ENCODE measurements at regions not wholly inside any gene's neighbourhood (a gene's known extent, or its start where the extent isn't known, plus 50 kb on each side); places are given as distances from the start of the nearest gene placed in this dataset.

DNA sequence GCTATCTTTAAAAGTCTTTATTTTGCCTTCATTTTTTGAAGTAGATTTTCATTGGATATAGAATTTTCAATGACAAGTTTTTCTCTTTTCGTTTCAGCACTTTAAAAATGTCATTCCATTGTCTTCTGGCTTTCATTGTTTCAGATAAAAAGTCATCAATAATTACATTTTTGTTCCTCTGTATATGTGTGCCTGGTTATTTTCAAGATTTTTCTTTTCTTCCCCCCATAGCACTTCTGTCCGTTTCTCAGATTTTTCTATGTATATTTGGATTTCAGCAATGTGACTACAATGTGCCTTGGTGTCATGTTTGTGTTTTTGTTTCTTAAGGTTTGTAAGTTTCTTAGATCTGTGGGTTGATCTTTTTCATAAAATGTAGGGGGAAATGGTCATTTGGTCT lies 66.3 kb upstream of the HSD17B12 start:
- BruUV-seq (replicated peaks), result no TSS peak

DNA sequence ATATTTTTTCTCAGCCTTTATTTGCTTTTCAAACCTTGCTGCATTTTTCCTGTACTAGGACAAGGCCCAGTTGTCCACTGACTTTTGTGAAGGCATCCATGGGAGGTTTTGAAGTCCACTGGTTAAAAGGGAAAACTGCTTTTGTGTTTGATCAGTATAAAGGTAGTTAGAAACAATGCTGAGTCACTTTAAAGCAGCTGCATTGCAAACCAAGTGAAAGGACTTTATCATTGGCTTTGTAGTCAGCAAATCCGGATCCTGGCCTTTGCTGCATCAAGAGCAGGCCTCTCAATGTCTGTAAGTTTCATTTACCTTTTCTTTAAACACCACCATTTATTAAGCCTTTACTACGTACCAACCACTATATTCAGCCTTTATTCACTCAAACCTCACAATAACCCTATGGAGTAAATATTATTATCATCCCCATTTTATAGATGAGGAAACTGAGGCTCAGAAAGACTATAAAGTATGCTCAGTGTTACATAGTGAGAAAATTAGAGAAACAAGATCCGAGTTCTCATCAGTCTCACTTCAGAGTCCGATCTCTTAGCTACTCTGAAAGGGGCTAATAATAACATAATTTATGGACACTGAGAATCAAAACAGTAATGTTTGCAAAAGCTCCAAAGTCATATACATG lies 60.6 kb upstream of the HSD17B12 start:
- POLR2A ChIA-PET, result interaction anchor here (0.5 to 0.8 kb wide), 2 partner anchors 30 to 329 kb away, joined by 3 read pairs; no protein-coding TSS in a partner anchor
- no peaks in the 10 kb centered on the region for H3K79me2 ChIP-seq (ENCODE audit: insufficient read depth, low read depth, low read length)
- BruUV-seq (replicated peaks), result no TSS peak
- no peak overlapping the region for H2AFZ ChIP-seq (ENCODE audit: low read length)
- no peaks in the 10 kb centered on the region for H3K36me3 ChIP-seq (ENCODE audit: insufficient read depth, low read length)
- H3K4me3 ChIP-seq (ENCODE audit: low read depth, low read length, poor library complexity, severe bottlenecking), result no peak overlapping the region
- no peaks in the 10 kb centered on the region for H3K9me2 ChIP-seq (ENCODE audit: insufficient read depth, low read length)
- no peak overlapping the region for H3K27ac ChIP-seq (ENCODE audit: low read depth, low read length, poor library complexity, severe bottlenecking)
- no peaks in the 10 kb centered on the region for H3K4me1 ChIP-seq (ENCODE audit: insufficient read depth, low read length, poor library complexity, severe bottlenecking)
- CTCF ChIA-PET (ENCODE audit: unreplicated experiment), result interaction anchor here (0.6 kb wide), 1 partner anchor 41 kb away, joined by 19 read pairs; no protein-coding TSS in a partner anchor
- H4K20me1 ChIP-seq (ENCODE audit: insufficient read depth, low read length), result no peaks in the 10 kb centered on the region
- 0 out of 2 replicates have a peak, but pooled peaks cover under 1% of the 10 kb centered on the region for H3K9me3 ChIP-seq (ENCODE audit: low read length)
- TF ChIP-seq, protein P1, sequence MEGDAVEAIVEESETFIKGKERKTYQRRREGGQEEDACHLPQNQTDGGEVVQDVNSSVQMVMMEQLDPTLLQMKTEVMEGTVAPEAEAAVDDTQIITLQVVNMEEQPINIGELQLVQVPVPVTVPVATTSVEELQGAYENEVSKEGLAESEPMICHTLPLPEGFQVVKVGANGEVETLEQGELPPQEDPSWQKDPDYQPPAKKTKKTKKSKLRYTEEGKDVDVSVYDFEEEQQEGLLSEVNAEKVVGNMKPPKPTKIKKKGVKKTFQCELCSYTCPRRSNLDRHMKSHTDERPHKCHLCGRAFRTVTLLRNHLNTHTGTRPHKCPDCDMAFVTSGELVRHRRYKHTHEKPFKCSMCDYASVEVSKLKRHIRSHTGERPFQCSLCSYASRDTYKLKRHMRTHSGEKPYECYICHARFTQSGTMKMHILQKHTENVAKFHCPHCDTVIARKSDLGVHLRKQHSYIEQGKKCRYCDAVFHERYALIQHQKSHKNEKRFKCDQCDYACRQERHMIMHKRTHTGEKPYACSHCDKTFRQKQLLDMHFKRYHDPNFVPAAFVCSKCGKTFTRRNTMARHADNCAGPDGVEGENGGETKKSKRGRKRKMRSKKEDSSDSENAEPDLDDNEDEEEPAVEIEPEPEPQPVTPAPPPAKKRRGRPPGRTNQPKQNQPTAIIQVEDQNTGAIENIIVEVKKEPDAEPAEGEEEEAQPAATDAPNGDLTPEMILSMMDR (conservative IDR thresholded peaks at IDR 0.05; ENCODE audit: low read length), result no peak
- TF ChIP-seq EZH2phosphoT487 (IDR thresholded peaks at IDR 0.05; ENCODE audit: borderline replicate concordance, low read depth, low read length), result no peak
- no peak overlapping the region for H3K4me2 ChIP-seq (ENCODE audit: low read length)
- intact Hi-C loops (cut with micrococcal nuclease; ENCODE audit: unreplicated experiment), result no loop called here
- DNase-seq (ENCODE audit: low spot score), result no peak

More for the DNA sequence above, 66.3 kb upstream of the HSD17B12 start:
- DNase-seq (ENCODE audit: low spot score), result no peak
- H4K20me1 ChIP-seq (ENCODE audit: insufficient read depth, low read length), result no peaks in the 10 kb centered on the region
- intact Hi-C loops (cut with micrococcal nuclease; ENCODE audit: unreplicated experiment), result no loop called here
- no peak overlapping the region for H3K4me2 ChIP-seq (ENCODE audit: low read length)
- H3K27ac ChIP-seq (ENCODE audit: low read depth, low read length, poor library complexity, severe bottlenecking), result no peak overlapping the region
- H3K4me1 ChIP-seq (ENCODE audit: insufficient read depth, low read length, poor library complexity, severe bottlenecking), result no peaks in the 10 kb centered on the region
- H3K36me3 ChIP-seq (ENCODE audit: insufficient read depth, low read length), result no peaks in the 10 kb centered on the region
- TF ChIP-seq EZH2phosphoT487 (IDR thresholded peaks at IDR 0.05; ENCODE audit: borderline replicate concordance, low read depth, low read length), result no peak
- TF ChIP-seq, protein P1 (conservative IDR thresholded peaks at IDR 0.05; ENCODE audit: low read length), result no peak
- ChIA-PET POLR2A (no interaction called here), CTCF (ENCODE audit: unreplicated experiment) (no interaction called here)
- H3K9me3 ChIP-seq (ENCODE audit: low read length), result peaks cover 13% of the 10 kb centered on the region; the same call in 1 of the 2 replicates
- H3K9me2 ChIP-seq (ENCODE audit: insufficient read depth, low read length), result no peaks in the 10 kb centered on the region
- no peaks in the 10 kb centered on the region for H3K79me2 ChIP-seq (ENCODE audit: insufficient read depth, low read depth, low read length)
- H2AFZ ChIP-seq (ENCODE audit: low read length), result no peak overlapping the region
- H3K4me3 ChIP-seq (ENCODE audit: low read depth, low read length, poor library complexity, severe bottlenecking), result no peak overlapping the region

DNA sequence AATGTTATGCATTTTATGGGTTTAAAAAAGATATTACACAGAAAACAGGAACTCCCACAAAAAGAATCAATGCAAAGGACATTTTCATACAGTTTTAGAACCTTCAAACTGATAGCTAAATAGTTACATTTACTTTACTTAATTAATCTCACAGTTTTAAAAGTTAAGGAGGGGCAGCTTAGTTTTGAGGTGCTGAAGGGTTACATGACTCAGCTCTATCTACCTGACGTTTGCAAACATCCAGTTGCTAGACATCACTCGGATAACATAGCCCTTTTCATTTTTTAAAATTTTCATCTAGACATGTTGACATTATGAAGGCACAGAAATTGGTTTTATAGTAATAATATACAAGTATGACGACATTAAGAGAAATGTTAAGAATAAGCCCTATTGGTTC lies 53.7 kb upstream of the HSD17B12 start:
- Histone ChIP-seq H3K27ac (ENCODE audit: low read depth, low read length, poor library complexity, severe bottlenecking) (no peak overlapping the region), H3K4me2 (ENCODE audit: low read length) (no peak overlapping the region), H3K9me2 (ENCODE audit: insufficient read depth, low read length) (no peaks in the 10 kb centered on the region), H3K36me3 (ENCODE audit: insufficient read depth, low read length) (no peaks in the 10 kb centered on the region), H4K20me1 (ENCODE audit: insufficient read depth, low read length) (no peaks in the 10 kb centered on the region), H3K79me2 (ENCODE audit: insufficient read depth, low read depth, low read length) (no peaks in the 10 kb centered on the region), H3K4me1 (ENCODE audit: insufficient read depth, low read length, poor library complexity, severe bottlenecking) (no peaks in the 10 kb centered on the region), H2AFZ (ENCODE audit: low read length) (no peak overlapping the region), H3K9me3 (ENCODE audit: low read length) (no peaks in the 10 kb centered on the region), H3K4me3 (ENCODE audit: low read depth, low read length, poor library complexity, severe bottlenecking) (no peak overlapping the region)
- intact Hi-C loops (cut with micrococcal nuclease; ENCODE audit: unreplicated experiment), result no loop called here
- POLR2A ChIA-PET, result no interaction called here
- TF ChIP-seq, protein P1 (conservative IDR thresholded peaks at IDR 0.05; ENCODE audit: low read length), result no peak
- no peak for TF ChIP-seq EZH2phosphoT487 (IDR thresholded peaks at IDR 0.05; ENCODE audit: borderline replicate concordance, low read depth, low read length)
- BruUV-seq (replicated peaks), result no TSS peak
- no peak for DNase-seq (ENCODE audit: low spot score)
- CTCF ChIA-PET (ENCODE audit: unreplicated experiment), result interaction anchor here (0.7 kb wide), 1 partner anchor 263 kb away, joined by 3 read pairs; no protein-coding TSS in a partner anchor

Measured in OCI-LY7 (cell line).